ENCODE measurements at regions not wholly inside any gene's neighbourhood (a gene's known extent, or its start where the extent isn't known, plus 50 kb on each side); places are given as distances from the start of the nearest gene placed in this dataset.
A peak's percentile ranks its signal among the peaks of the same experiment; 100 is the strongest.

DNA sequence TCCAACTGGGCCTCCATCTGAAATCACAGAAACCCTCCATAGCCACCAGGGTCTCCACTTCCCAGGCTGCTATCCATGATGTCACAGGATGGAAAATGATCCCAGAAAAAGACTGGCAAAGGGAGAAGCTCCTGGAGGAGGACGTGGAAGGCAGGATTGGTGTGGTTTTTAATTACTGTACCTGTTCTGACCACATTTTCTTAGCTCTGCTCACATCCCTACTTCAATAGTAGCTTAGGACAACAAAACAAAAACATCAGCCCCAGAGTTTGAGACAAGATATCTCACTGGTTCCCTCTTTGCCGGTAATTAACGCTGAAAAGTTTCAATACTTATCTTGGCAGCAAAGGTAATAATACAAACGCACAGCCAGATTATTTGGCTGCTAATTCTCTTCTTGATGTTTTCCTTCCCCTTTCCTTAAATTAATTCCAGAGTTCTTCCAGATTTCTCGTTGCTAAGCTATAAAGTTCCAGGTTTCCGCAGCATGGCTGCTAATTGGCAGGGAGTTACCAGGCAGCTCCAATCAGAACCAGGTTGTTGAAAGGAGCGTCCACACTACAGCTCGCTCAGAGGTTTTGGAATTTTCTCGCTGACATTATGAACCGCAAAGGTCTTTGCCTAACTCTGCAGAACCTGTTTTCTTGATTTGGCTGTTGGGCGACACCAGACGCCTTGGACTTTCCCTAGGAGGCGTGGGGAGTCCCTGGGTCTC is 263.4 kb downstream of the MRTFB start:
- peak; percentile 50 for DNase-seq (ENCODE audit: low read depth)

DNA sequence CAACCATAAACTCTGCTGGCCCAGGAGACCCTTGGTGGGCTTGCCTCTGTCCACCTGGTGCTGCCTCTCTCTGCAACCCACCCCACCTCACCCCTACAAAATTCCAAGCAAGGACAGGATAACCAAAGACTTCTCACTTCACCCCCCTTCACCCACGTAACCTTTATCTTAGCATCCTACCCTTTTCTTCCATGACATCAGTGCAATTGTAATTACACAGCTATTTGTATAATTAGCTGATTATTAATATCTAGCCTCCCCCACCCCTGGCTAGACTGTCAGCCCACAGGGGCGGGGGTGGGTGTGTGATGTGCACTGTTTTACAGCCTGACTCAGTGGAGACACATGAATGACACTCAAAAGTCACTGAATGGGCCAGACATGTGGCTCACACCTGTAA is 262.2 kb downstream of the MRTFB start:
- no peak for DNase-seq (ENCODE audit: low read depth)

GRCh38 chr16:14331020-14331419 is 259.9 kb downstream of the MRTFB start:
- DNase-seq (ENCODE audit: low read depth): no peak

DNA sequence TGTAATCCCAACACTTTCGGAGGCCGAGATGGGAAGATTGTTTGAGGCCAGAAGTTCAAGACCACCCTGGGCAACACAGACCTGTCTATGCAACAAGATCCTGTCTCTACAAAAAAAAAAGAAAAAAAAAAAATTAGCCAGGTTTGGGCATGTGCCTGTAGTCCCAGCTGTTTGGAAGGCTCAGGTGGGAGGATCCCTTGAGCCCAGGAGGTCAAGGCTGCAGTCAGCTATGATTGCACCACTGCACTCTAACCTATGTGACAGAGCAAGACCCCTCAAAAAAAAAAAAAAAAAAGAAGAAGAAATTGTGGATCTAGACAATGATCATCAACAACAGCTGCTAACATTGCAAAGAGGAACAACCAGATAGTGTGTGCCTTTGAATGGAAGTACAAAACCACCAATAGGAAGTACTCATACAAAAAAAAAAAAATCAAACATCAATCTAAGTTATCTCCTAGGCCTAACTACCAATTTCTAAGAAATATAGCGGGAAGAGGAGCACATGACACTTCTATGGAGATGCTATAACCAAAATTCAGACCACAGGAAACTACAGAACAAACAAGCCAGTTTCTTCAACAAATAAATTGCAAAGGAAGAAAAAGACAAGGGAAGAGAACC is 258.7 kb downstream of the MRTFB start:
- DNase-seq (ENCODE audit: low read depth): no peak

- no peak for DNase-seq (ENCODE audit: low read depth)
These were observed 254.6 kb downstream of the MRTFB start for GRCh38 chr16:14325502-14326401.

- no peak for DNase-seq (ENCODE audit: low read depth)
These were observed 253.5 kb downstream of the MRTFB start for GRCh38 chr16:14324581-14324980.

DNA sequence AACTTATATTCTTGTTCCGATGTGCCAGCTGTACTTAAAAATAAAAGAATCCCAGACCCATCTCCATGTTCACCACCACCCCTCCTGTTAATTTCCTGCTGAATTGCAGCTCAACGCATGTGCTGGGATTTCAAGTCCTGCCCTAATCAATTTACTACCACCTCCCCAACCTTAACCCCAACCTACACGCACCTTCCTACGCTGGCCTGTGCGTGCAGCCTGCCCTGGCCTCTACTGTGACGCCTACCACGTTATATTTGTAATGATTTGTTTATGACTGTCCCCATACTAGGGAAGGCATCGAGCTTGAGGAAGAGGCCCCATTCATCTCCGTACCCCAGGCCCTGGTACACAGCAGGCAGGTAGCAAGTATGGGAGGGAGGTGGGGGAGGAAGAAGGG is 251.1 kb downstream of the MRTFB start:
- no peak for DNase-seq (ENCODE audit: low read depth)

DNA sequence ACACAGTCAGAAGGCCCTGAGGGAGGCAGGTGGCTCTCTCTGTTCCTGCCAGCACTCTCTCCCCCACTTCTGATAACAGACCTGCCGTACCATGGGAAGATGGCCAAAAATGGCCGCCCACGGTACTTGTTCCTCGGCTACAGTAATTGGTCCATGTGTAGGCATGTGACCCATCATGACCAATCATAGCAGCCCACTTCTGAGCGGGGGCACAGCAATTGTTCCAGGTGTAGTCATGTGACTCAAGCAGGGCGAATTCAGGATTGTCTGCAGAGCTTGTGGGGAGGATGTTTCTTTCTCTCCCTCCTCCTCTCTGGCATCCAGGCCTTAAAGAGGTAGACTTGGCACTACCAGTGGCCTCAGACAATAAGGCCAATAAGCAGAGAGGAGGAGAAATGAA is 250.4 kb downstream of the MRTFB start:
- no peak for DNase-seq (ENCODE audit: low read depth)

- no peak for DNase-seq (ENCODE audit: low read depth)
These were observed 249.3 kb downstream of the MRTFB start for GRCh38 chr16:14320406-14320805.

All from GM04503 (cell line).